HG03469 (cell line): ENCODE measurements at regions not wholly inside any gene's neighbourhood (a gene's known extent, or its start where the extent isn't known, plus 50 kb on each side); places are given as distances from the start of the nearest gene placed in this dataset.

Source experiments
- ATAC-seq: cut with Tn5 transposase; IDR thresholded peaks from one replicate; pipeline ENCODE4 v1.9.1; 2021; ENCODE audit warnings: mild to moderate bottlenecking, moderate library complexity, moderate number of reproducible peaks; ENCODE audit not compliant: unreplicated experiment

GRCh38 chr7:155247479-155248365 lies 50.0 kb upstream of the INSIG1 start:
- no peak for ATAC-seq
